Panc1 (cell line): ENCODE measurements at regions not wholly inside any gene's neighbourhood (a gene's known extent, or its start where the extent isn't known, plus 50 kb on each side); places are given as distances from the start of the nearest gene placed in this dataset.

ENCODE experiments used
- CTCF ChIP-seq: fragments of 450-650 bp; IDR thresholded peaks from 2 replicates; pipeline ENCODE4 v1.5.1; 2017; ENCODE audit warnings: mild to moderate bottlenecking
- POLR2AphosphoS5 ChIP-seq: IDR thresholded peaks from 2 replicates; pipeline ENCODE4 v1.6.1; 2012; ENCODE audit warnings: mild to moderate bottlenecking, low read depth, low read length, moderate library complexity
- SIN3A ChIP-seq: IDR thresholded peaks from 2 replicates; pipeline ENCODE4 v1.6.1; 2012; ENCODE audit warnings: low read depth, mild to moderate bottlenecking, low read length, moderate library complexity, borderline replicate concordance; ENCODE audit not compliant: insufficient read depth

DNA sequence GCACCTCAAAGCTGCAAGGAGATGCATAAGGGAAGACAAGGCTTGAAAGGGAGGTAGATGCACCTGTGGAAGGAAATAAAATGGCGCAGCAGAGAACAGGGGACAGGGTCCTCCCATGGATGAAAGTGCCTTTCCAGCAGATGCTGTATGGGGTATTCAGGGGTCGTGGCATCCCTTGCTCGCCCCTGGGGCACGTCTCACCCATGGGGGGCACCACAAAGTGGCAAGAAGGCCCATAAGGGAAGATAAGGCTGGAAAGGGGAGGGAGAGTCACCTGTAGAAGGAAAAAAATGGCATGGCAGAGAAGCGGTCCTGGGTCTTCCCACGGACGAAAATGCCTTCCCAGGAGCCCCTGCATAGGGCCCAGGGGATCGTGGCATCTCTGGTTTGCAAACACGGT is 265.1 kb downstream of the ALG10 start:
- no peak for TF ChIP-seq CTCF
- no peak for TF ChIP-seq SIN3A
- TF ChIP-seq POLR2AphosphoS5: no peak
